BLaER1 treated with 17β-estradiol and CSF1 and Interleukin-3, amounts not matched to agents 10 nM and 100 nM (cell line): ENCODE measurements at regions not wholly inside any gene's neighbourhood (a gene's known extent, or its start where the extent isn't known, plus 50 kb on each side); places are given as distances from the start of the nearest gene placed in this dataset.

Source experiments
- H3K27ac ChIP-seq, 11 experiments: shearing (Covaris generic); formaldehyde crosslinking; 2 replicates each; pipeline ENCODE4 v1.8.1; 2022
- H3K27me3 ChIP-seq, 11 experiments: shearing (Covaris generic); formaldehyde crosslinking; 2 replicates each; pipeline ENCODE4 v1.8.1; 2022
- H3K36me3 ChIP-seq, 11 experiments: shearing (Covaris generic); formaldehyde crosslinking; 2 replicates each; pipeline ENCODE4 v1.8.1; 2022
- H3K4me1 ChIP-seq, 10 experiments: shearing (Covaris generic); formaldehyde crosslinking; 2 replicates each; pipeline ENCODE4 v1.8.1; 2022
- H3K4me2 ChIP-seq, 11 experiments: shearing (Covaris generic); formaldehyde crosslinking; 2 replicates each; pipeline ENCODE4 v1.8.1; 2022
- H3K4me3 ChIP-seq, 10 experiments: shearing (Covaris generic); formaldehyde crosslinking; 2 replicates each; pipeline ENCODE4 v1.8.1; 2022
- H3K9ac ChIP-seq, 11 experiments: shearing (Covaris generic); formaldehyde crosslinking; 2 replicates each; pipeline ENCODE4 v1.8.1; 2022
- H3K9me3 ChIP-seq, 11 experiments: shearing (Covaris generic); formaldehyde crosslinking; replicated peaks in 1 of 11; 2 replicates each; pipeline ENCODE4 v1.8.1; 2022
- H4K20me1 ChIP-seq, 11 experiments: shearing (Covaris generic); formaldehyde crosslinking; 2 replicates each; pipeline ENCODE4 v1.8.1; 2022
- Cebpa-rat ChIP-seq, 11 experiments: shearing (Covaris generic); IDR thresholded peaks; 2 replicates each; pipeline ENCODE4 v1.8.1; 2022

DNA sequence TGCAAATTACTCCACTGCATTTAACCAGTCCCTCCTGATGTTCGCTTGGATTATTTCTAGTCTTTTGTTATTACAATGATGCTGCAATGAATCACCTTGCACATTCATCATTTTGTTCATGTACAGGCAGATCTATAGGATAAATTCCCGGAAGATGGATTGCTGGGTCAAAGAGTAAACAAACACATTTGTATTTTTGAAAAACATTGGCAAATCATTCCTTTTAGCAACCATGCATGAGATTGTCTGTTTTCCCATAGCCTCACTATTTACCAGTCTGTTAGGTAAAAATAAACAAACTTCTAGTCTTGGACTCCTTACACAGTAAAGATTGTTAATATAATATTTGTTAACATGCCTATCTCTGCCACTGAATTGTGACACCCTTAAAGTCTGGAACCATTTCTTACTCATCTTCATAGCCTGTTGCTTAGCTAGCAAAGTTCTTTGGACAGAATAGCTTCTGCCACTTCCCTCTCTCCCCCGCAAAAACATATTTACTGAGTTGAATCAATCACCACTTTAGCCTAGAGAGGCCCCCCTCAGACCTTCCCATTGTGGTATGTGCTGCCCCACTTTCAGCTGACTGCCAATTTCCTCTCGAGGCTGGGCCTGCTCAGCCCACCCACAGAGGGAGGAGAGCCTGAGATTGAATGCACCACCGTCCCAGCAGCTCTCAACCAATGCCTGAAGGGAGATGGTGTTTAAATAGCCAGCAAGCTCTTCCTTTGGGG is 108.4 kb upstream of the ATXN3L start:
- no peaks in the 10 kb centered on the region; a peak in 1 of 22 replicates for H4K20me1 ChIP-seq
- H3K4me3 ChIP-seq = no peak overlapping the region
- H3K9me3 ChIP-seq = peaks cover 0 to 14% (median 10%) of the 10 kb centered on the region in 11 experiments; a peak in 15 of 22 replicates
- peaks cover 70 to 97% (median 90%) of the 10 kb centered on the region in 11 experiments for H3K27me3 ChIP-seq
- H3K4me1 ChIP-seq = peaks cover 0 to 34% (median 8%) of the 10 kb centered on the region in 10 experiments; a peak in 12 of 20 replicates
- H3K27ac ChIP-seq = peak overlapping the region in 3 of 11 experiments; percentile 19 to 61 (median 44); a peak in 4 of 22 replicates
- peak overlapping the region in 6 of 11 experiments; percentile 4 to 49 (median 27); a peak in 10 of 22 replicates for H3K4me2 ChIP-seq
- no peaks in the 10 kb centered on the region for H3K36me3 ChIP-seq
- H3K9ac ChIP-seq = 0 out of 22 replicates have a peak overlapping the region, but pooled peaks of 1 of the 11 experiments have one; percentile 35
- TF ChIP-seq Cebpa-rat (IDR thresholded peaks at IDR 0.05) = no peak

DNA sequence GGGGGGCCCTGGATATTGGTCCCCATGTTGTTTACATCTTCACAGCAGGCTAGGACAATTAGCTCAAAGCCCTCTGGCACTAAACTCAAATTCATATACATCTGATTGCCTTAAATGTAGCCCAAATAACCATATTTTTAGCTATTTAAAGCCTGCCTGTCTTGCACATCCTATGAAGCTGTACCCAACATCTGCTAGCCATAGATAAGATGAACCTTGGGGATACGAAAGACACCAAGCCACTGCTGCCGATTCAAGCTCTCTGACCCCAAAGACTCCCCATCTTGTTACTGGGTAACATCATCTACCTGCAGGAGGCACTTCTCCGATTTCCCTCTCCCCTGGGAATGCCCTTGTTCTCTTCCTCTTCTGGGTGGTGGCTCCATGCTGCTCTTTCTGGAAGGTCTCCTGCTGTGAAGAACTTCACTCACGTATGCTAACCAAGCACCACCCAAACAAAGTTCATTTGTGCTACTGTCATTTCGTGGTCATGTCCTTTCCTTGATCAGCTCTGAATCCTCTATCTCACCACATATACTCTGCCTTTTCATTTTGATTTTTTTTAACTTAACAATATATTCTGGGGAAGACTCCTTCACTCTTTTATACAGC is 107.7 kb upstream of the ATXN3L start:
- Histone ChIP-seq H3K27me3 (peaks cover 72 to 97% (median 90%) of the 10 kb centered on the region in 11 experiments), H3K4me2 (peak overlapping the region in 3 of 11 experiments; percentile 22 to 49 (median 48); a peak in 5 of 22 replicates), H4K20me1 (no peaks in the 10 kb centered on the region; a peak in 1 of 22 replicates), H3K9ac (no peak overlapping the region), H3K4me1 (peaks cover 0 to 29% (median 8%) of the 10 kb centered on the region in 10 experiments; a peak in 12 of 20 replicates), H3K9me3 (peaks cover 0 to 14% (median 10%) of the 10 kb centered on the region in 11 experiments; a peak in 14 of 22 replicates), H3K27ac (peak overlapping the region in 3 of 11 experiments; percentile 7 to 61 (median 19); a peak in 3 of 22 replicates), H3K36me3 (no peaks in the 10 kb centered on the region), H3K4me3 (no peak overlapping the region)
- no peak for TF ChIP-seq Cebpa-rat (IDR thresholded peaks at IDR 0.05)

DNA sequence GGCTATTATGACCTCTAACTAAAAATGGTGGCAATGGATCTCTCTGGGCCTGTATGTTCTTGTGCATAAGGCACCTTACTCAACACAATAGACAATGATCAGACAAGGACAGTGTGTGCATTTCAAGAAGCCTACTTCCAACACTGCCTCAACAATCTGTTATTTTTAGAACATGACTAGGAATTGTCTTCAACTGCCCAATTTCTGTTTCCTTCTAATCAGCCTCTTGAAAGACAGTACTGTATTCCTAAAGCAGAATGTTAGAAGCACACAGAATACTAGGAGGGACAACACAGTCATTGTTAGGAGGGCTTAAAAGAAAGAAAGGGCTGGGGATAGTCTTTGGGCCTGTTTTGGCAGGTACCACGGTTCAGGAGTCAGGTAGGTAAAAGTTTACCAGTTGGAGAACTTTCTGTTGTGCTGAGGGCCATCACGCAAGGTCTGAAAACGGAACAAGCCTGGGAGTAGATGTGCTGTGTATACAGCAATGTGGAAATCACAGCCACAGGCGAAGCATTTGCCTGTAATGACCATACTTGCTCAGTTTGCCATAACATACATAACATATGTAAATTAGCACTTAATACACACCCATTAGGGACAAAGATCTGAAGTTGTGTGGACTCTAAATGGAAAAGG is 100.8 kb upstream of the ATXN3L start:
- Histone ChIP-seq H3K4me3 (no peak overlapping the region), H4K20me1 (no peaks in the 10 kb centered on the region), H3K9me3 (peaks cover 6 to 28% (median 10%) of the 10 kb centered on the region in 11 experiments; a peak in 17 of 22 replicates), H3K4me2 (peak overlapping the region in 6 of 11 experiments; percentile 6 to 39 (median 34); a peak in 2 of 22 replicates), H3K27me3 (peaks cover 78 to 98% (median 93%) of the 10 kb centered on the region in 11 experiments), H3K36me3 (no peaks in the 10 kb centered on the region), H3K4me1 (peaks cover 0 to 26% (median 10%) of the 10 kb centered on the region in 10 experiments; a peak in 11 of 20 replicates), H3K9ac (no peak overlapping the region), H3K27ac (0 out of 22 replicates have a peak overlapping the region, but pooled peaks of 1 of the 11 experiments have one; percentile 3)
- no peak for TF ChIP-seq Cebpa-rat (IDR thresholded peaks at IDR 0.05)

DNA sequence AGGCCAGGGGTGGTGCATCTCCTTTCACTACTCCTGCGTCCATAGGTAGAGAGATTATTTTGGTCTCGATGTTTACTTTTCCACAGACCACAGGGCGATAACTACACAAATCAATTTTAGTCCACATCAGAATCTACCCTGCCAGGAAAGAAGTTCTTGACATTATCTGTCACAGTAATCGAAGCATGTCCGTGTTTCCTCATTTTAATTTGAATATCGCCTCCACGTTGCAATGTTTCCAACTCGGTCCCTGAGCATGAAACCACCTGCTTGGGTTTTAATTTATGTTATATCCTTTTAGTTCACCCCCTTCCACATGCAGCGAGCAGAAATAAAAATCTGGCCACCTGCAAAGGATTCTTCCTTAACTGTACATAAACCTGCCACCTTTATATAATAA is 100.1 kb upstream of the ATXN3L start:
- H3K4me1 ChIP-seq = peaks cover 0 to 26% (median 10%) of the 10 kb centered on the region in 10 experiments; a peak in 11 of 20 replicates
- H3K4me2 ChIP-seq = peak overlapping the region in 7 of 11 experiments; percentile 6 to 39 (median 32); a peak in 8 of 22 replicates
- no peaks in the 10 kb centered on the region for H4K20me1 ChIP-seq
- H3K27ac ChIP-seq = no peak overlapping the region
- no peak overlapping the region for H3K4me3 ChIP-seq
- peaks cover under 1 to 20% (median 6%) of the 10 kb centered on the region in 11 experiments; a peak in 15 of 22 replicates for H3K9me3 ChIP-seq
- H3K36me3 ChIP-seq = no peaks in the 10 kb centered on the region
- no peak for TF ChIP-seq Cebpa-rat (IDR thresholded peaks at IDR 0.05)
- peaks cover 82 to 98% (median 95%) of the 10 kb centered on the region in 11 experiments for H3K27me3 ChIP-seq
- H3K9ac ChIP-seq = no peak overlapping the region

DNA sequence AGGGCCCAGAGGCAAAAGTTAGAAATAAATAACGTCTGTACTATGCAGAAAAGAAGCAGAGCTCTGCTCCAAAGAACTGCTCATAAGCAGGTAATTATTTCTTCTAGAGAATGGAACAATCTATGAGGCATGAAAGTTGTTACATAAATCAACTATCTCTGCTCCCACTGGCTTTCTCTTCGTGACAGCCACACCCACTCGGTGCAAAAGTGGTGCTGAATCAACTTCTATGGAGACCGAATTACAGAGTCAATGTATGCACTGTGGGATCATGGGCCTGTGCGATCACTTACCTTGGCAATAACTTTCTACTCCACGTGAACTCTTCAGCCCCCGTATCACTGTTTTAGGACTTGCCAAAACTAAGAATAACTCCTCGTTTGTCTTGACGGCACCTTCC is 99.4 kb upstream of the ATXN3L start:
- Histone ChIP-seq H3K27ac (no peak overlapping the region), H3K9ac (no peak overlapping the region), H3K4me2 (peak overlapping the region in 3 of 11 experiments; percentile 32 to 39 (median 37); a peak in 3 of 22 replicates)

DNA sequence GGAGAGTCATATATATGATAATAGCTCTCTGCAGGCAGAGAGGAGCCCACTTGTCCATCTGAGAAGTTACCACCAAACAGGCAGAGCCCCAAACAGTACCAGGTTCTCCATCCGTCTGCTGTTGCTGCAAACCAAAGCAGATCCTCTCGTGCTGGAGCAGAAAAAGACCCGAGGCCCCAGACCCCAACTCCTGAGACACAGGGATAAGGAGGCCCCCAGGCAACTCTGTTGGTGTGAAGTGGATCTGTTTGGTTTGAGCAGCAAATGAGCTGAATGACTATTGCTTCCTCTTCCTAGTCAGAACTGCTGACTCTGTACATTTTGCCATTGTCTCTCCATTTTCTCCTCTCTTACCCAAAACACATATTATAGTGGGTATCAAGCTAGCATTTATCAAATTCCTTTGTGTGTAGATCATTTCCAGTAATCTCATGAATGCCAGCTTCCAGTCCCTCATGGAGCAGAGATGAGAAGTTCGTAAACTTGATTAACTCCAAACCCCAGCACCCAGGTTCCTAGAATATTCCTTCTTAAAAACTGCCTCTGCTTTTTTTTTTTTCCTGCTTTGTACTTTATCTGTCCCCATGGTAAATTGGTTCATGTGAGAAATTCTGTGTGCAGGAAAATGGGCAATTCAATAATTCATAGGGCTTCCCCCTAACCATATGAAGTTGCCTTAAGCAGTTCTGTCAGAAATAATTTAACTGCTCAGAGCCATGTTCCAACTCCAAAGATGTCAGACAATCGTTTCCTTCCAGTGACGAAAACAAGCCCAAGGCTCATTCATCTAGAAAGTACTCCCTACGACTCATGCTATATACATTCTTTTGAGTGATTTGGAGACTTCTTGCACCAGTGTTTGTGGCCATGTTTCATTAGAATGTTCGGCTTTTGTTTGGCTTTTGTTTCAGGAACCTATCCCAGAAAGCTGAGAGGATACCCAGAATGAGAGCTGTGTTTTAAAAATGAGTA is 98.6 kb upstream of the ATXN3L start:
- H4K20me1 ChIP-seq = no peaks in the 10 kb centered on the region
- no peak overlapping the region for H3K9ac ChIP-seq
- TF ChIP-seq Cebpa-rat (IDR thresholded peaks at IDR 0.05) = no peak
- H3K27ac ChIP-seq = no peak overlapping the region
- peaks cover 0 to 17% (median 4%) of the 10 kb centered on the region in 11 experiments; a peak in 4 of 22 replicates for H3K9me3 ChIP-seq
- H3K4me1 ChIP-seq = peaks cover 0 to 26% (median 10%) of the 10 kb centered on the region in 10 experiments; a peak in 11 of 20 replicates
- peak overlapping the region in 2 of 11 experiments; percentile 24 to 41; a peak in 3 of 22 replicates for H3K4me2 ChIP-seq
- H3K4me3 ChIP-seq = no peak overlapping the region
- H3K27me3 ChIP-seq = peaks cover 82 to 98% (median 96%) of the 10 kb centered on the region in 11 experiments
- H3K36me3 ChIP-seq = no peaks in the 10 kb centered on the region

More for the DNA sequence above, 99.4 kb upstream of the ATXN3L start:
- Histone ChIP-seq H3K36me3 (no peaks in the 10 kb centered on the region), H4K20me1 (no peaks in the 10 kb centered on the region), H3K9me3 (peaks cover 0 to 17% (median 4%) of the 10 kb centered on the region in 11 experiments; a peak in 4 of 22 replicates), H3K4me3 (no peak overlapping the region), H3K27me3 (peaks cover 82 to 98% (median 96%) of the 10 kb centered on the region in 11 experiments), H3K4me1 (peaks cover 0 to 26% (median 10%) of the 10 kb centered on the region in 10 experiments; a peak in 11 of 20 replicates)
- TF ChIP-seq Cebpa-rat (IDR thresholded peaks at IDR 0.05) = no peak

DNA sequence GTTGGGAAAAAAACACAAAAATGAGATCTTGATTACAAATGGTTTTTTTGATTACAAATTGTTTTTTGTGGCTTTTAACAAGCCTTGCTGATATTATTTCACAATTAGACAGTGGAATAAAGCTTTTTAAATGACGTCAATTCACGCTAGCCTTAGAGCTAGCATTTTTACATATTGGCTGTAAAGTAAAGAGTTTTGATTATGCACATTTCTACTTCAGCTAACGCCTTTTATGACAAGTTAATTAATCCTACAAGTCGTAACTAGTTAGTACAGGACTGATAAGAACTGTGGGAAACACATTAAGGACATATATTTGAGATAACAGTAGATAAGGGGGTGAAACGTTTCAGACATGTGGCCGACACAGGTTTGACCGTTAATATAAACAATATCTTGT is 95.7 kb upstream of the ATXN3L start:
- H3K27me3 ChIP-seq = peaks cover 94 to 100% (median 99%) of the 10 kb centered on the region in 11 experiments
- no peaks in the 10 kb centered on the region for H3K36me3 ChIP-seq
- no peak overlapping the region for H3K4me3 ChIP-seq
- no peak overlapping the region for H3K4me2 ChIP-seq
- peaks cover 0 to 10% (median 0%) of the 10 kb centered on the region in 11 experiments; a peak in 2 of 22 replicates for H3K9me3 ChIP-seq
- no peak for TF ChIP-seq Cebpa-rat (IDR thresholded peaks at IDR 0.05)
- no peaks in the 10 kb centered on the region for H4K20me1 ChIP-seq
- peaks cover 0 to 21% (median 10%) of the 10 kb centered on the region in 10 experiments; a peak in 11 of 20 replicates for H3K4me1 ChIP-seq
- no peak overlapping the region for H3K27ac ChIP-seq
- H3K9ac ChIP-seq = no peak overlapping the region
